CD14-positive monocyte (primary cell): ENCODE measurements at regions not wholly inside any gene's neighbourhood (a gene's known extent, or its start where the extent isn't known, plus 50 kb on each side); places are given as distances from the start of the nearest gene placed in this dataset.

Experiments
- DNase-seq, 3 donors: peaks; one replicate each; pipeline ENCODE4 v3.0.0-alpha.2; 2011 to 2022
- H2AFZ ChIP-seq: 2 replicates; pipeline ENCODE4 v1.6.0; 2012; ENCODE audit warnings: mild to moderate bottlenecking, low read depth, low read length, inconsistent platforms; ENCODE audit not compliant: insufficient read depth, poor library complexity, severe bottlenecking
- H3K27ac ChIP-seq, 2 donors: 1 replicate in 1 of 2; 2 replicates in 1 of 2; pipeline ENCODE4 v1.5.1; 2012 to 2013; ENCODE audit warnings: low read length in 2 of 2, control low read depth in 1 of 2, inconsistent platforms in 1 of 2, low read depth in 1 of 2, mild to moderate bottlenecking in 1 of 2
- H3K27me3 ChIP-seq, 2 donors: one replicate each; pipeline versions ENCODE4 v1.6.0 to v1.6.1; 2011 to 2013; ENCODE audit warnings: low read length in 2 of 2; ENCODE audit not compliant: control insufficient read depth in 2 of 2, insufficient read depth in 2 of 2
- H3K36me3 ChIP-seq, 2 donors: replicated peaks in 1 of 2; 1 replicate in 1 of 2; 2 replicates in 1 of 2; pipeline versions ENCODE4 v1.5.1 to v1.6.1; 2012 to 2013; ENCODE audit warnings: low read length in 2 of 2, control low read depth in 1 of 2, inconsistent platforms in 1 of 2, mild to moderate bottlenecking in 1 of 2; ENCODE audit not compliant: insufficient read depth in 2 of 2, control insufficient read depth in 1 of 2
- H3K4me1 ChIP-seq, 2 donors: 1 replicate in 1 of 2; 2 replicates in 1 of 2; pipeline versions ENCODE4 v1.5.1 to v1.6.1; 2012 to 2013; ENCODE audit warnings: low read length in 2 of 2, control low read depth in 1 of 2, inconsistent platforms in 1 of 2, mild to moderate bottlenecking in 1 of 2, moderate library complexity in 1 of 2; ENCODE audit not compliant: insufficient read depth in 2 of 2, control insufficient read depth in 1 of 2
- H3K4me2 ChIP-seq: replicated peaks from 2 replicates; pipeline ENCODE3; 2012; ENCODE audit warnings: low read length, moderate library complexity, mild to moderate bottlenecking; ENCODE audit not compliant: poor library complexity, severe bottlenecking; ENCODE audit errors: extremely low read depth
- H3K4me3 ChIP-seq, 3 experiments: fragments of 200-600 bp in 1 of 3; sonication (generic) in 1 of 3; replicated peaks in 1 of 3; 1 replicate in 2 of 3; 2 replicates in 1 of 3; pipeline ENCODE4 v1.5.1; 2011 to 2013; ENCODE audit warnings: low read length in 3 of 3, mild to moderate bottlenecking in 3 of 3, control low read depth in 2 of 3, low read depth in 2 of 3, inconsistent platforms in 1 of 3, moderate library complexity in 1 of 3
- H3K79me2 ChIP-seq: 2 replicates; pipeline ENCODE4 v1.6.0; 2012; ENCODE audit warnings: mild to moderate bottlenecking, control low read depth, inconsistent platforms, low read length, moderate library complexity; ENCODE audit not compliant: insufficient read depth
- H3K9ac ChIP-seq: 2 replicates; pipeline ENCODE4 v1.6.0; 2017; ENCODE audit warnings: low read length, mild to moderate bottlenecking; ENCODE audit not compliant: insufficient read depth, poor library complexity, severe bottlenecking
- H3K9me3 ChIP-seq, 2 donors: replicated peaks in 1 of 2; 1 replicate in 1 of 2; 2 replicates in 1 of 2; pipeline versions ENCODE4 v1.5.1 to v1.6.1; 2012 to 2013; ENCODE audit warnings: low read length in 2 of 2, control low read depth in 1 of 2; ENCODE audit not compliant: control insufficient read depth in 1 of 2, insufficient read depth in 1 of 2
- H4K20me1 ChIP-seq: 2 replicates; pipeline ENCODE4 v1.6.0; 2012; ENCODE audit warnings: mild to moderate bottlenecking, low read length, control low read depth, moderate library complexity; ENCODE audit not compliant: insufficient read depth
- H3K27ac Mint-ChIP-seq, 7 donors: one replicate each; pipeline ENCODE4 v1.8.0; 2020; ENCODE audit warnings: mild to moderate bottlenecking in 7 of 7, mixed read lengths in 7 of 7, moderate library complexity in 6 of 7, inconsistent platforms in 2 of 7
- H3K27me3 Mint-ChIP-seq, 3 donors: one replicate each; pipeline ENCODE4 v1.8.0; 2021 to 2022; ENCODE audit warnings: low read depth in 3 of 3, mild to moderate bottlenecking in 3 of 3, mixed read lengths in 3 of 3, moderate library complexity in 3 of 3, inconsistent platforms in 1 of 3
- H3K36me3 Mint-ChIP-seq, 2 donors: one replicate each; pipeline ENCODE4 v1.8.0; 2020; ENCODE audit warnings: mixed read lengths in 2 of 2, inconsistent platforms in 1 of 2, mild to moderate bottlenecking in 1 of 2
- H3K4me1 Mint-ChIP-seq: one replicate; pipeline ENCODE4 v1.8.0; 2020; ENCODE audit warnings: mild to moderate bottlenecking, mixed read lengths
- H3K4me3 Mint-ChIP-seq, 2 donors: one replicate each; pipeline ENCODE4 v1.8.0; 2020; ENCODE audit warnings: mild to moderate bottlenecking in 2 of 2, mixed read lengths in 2 of 2, moderate library complexity in 1 of 2
- H3K9me3 Mint-ChIP-seq, 7 donors: one replicate each; pipeline ENCODE4 v1.8.0; 2020 to 2022; ENCODE audit warnings: mixed read lengths in 7 of 7, mild to moderate bottlenecking in 6 of 7, moderate library complexity in 6 of 7, inconsistent platforms in 2 of 7
- CTCF ChIP-seq: fragments of 200-600 bp; IDR thresholded peaks from one replicate; pipeline ENCODE4 v1.8.0; 2022; ENCODE audit warnings: antibody characterized with exemption, mild to moderate bottlenecking
- WGBS: methylation state at CpG from one replicate; pipeline ENCODE4 v1.1.5; 2013; ENCODE audit warnings: missing lambda C conversion rate; ENCODE audit not compliant: insufficient coverage; 5-methylcytosine and 5-hydroxymethylcytosine counted together
- intact Hi-C, 2 donors: fragments of 100-400 bp; cut with micrococcal nuclease; formaldehyde crosslinking; loops; one replicate each; pipeline versions ENCODE4 v1.15.0 to v1.15.1; 2023

DNA sequence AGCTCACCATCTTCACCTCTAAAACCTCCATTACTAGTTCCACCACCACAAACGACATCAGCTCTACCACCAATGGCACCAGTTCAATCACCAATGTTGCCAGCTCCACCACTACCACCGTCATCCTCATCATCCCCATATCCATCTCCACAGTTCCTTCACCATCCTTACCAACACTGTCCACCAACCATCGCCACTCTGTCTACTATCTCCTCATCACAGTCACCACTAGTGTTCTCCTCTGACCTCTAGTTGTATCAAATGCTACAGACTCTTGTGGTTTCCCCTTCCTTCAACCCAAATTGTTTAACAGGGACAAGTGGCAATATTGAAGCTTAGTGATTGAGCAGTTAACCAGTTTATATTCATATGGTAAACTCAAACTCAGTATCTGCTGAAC lies 182.6 kb downstream of the CAAP1 start:
- H3K9ac ChIP-seq, result no peak overlapping the region
- TF ChIP-seq CTCF, result no peak
- no peaks in the 10 kb centered on the region for H4K20me1 ChIP-seq
- H3K27ac ChIP-seq, result no peak overlapping the region
- WGBS, result 67% methylated on average over 2 of the region's 3 CpGs
- H3K79me2 ChIP-seq, result no peaks in the 10 kb centered on the region
- no peak overlapping the region for H2AFZ ChIP-seq
- DNase-seq, result no peak
- no peak overlapping the region for H3K4me3 ChIP-seq
- H3K4me2 ChIP-seq, result no peak overlapping the region
- H3K9me3 Mint-ChIP-seq, result peaks cover 0 to 5% (median 0%) of the 10 kb centered on the region in 7 donors
- no peak overlapping the region for H3K27ac Mint-ChIP-seq
- H3K4me1 ChIP-seq, result no peaks in the 10 kb centered on the region
- H3K36me3 Mint-ChIP-seq, result no peaks in the 10 kb centered on the region
- intact Hi-C loops, result no loop called here
- no peaks in the 10 kb centered on the region for H3K4me1 Mint-ChIP-seq
- peaks cover 2 to 5% (median 2%) of the 10 kb centered on the region in 3 donors for H3K27me3 Mint-ChIP-seq
- H3K4me3 Mint-ChIP-seq, result no peak overlapping the region
- no peaks in the 10 kb centered on the region for H3K27me3 ChIP-seq
- H3K36me3 ChIP-seq, result no peaks in the 10 kb centered on the region
- no peaks in the 10 kb centered on the region for H3K9me3 ChIP-seq

DNA sequence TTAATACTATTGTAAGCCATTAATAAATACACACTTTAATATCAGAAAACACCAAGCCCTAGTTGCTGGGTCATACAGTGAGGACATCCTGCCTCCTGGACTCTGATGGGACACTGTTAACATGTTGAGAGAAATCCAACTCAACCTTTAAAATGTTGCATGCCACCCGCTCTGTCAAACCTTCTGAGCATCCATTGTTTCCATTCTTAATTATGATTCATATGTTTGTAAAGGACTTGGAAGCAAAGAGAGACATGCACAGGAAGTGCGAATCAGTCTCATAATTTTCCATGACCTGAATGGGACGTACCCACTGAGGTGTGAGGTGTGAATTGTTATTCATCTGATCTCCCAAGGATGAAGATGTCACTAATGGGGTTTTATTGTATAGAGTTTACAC lies 186.4 kb downstream of the CAAP1 start:
- no peak for DNase-seq
- intact Hi-C loops, result no loop called here
- H3K79me2 ChIP-seq, result no peaks in the 10 kb centered on the region
- Mint-ChIP-seq H3K9me3 (peaks cover 0 to 7% (median 0%) of the 10 kb centered on the region in 7 donors), H3K36me3 (no peaks in the 10 kb centered on the region), H3K27ac (no peak overlapping the region), H3K27me3 (peaks cover 2 to 3% (median 2%) of the 10 kb centered on the region in 3 donors), H3K4me1 (no peaks in the 10 kb centered on the region), H3K4me3 (no peak overlapping the region)
- no peak overlapping the region for H3K4me3 ChIP-seq
- H3K27ac ChIP-seq, result no peak overlapping the region
- no peak for TF ChIP-seq CTCF
- H3K4me2 ChIP-seq, result no peak overlapping the region
- H2AFZ ChIP-seq, result no peak overlapping the region
- no peaks in the 10 kb centered on the region for H3K4me1 ChIP-seq
- no peaks in the 10 kb centered on the region for H3K27me3 ChIP-seq
- no peaks in the 10 kb centered on the region for H3K36me3 ChIP-seq
- no peaks in the 10 kb centered on the region for H4K20me1 ChIP-seq
- H3K9ac ChIP-seq, result no peak overlapping the region
- WGBS, result no CpG with 5 or more reads among the region's 3 CpGs
- no peaks in the 10 kb centered on the region for H3K9me3 ChIP-seq
